22Rv1 (cell line): ENCODE measurements at regions not wholly inside any gene's neighbourhood (a gene's known extent, or its start where the extent isn't known, plus 50 kb on each side); places are given as distances from the start of the nearest gene placed in this dataset.

Source experiments
- CTCF ChIP-seq: fragments of 450-650 bp; IDR thresholded peaks from 2 replicates; pipeline ENCODE4 v1.5.1; 2017; ENCODE audit warnings: mild to moderate bottlenecking
- ZFX ChIP-seq: fragments of 450-650 bp; IDR thresholded peaks from 2 replicates; pipeline ENCODE4 v1.6.1; 2017; ENCODE audit warnings: antibody characterized with exemption, borderline replicate concordance

GRCh38 chr6:45772886-45773495 lies 242.7 kb downstream of the CLIC5 start:
- TF ChIP-seq CTCF, result no peak
- no peak for TF ChIP-seq ZFX
